ENCODE measurements at regions not wholly inside any gene's neighbourhood (a gene's known extent, or its start where the extent isn't known, plus 50 kb on each side); places are given as distances from the start of the nearest gene placed in this dataset.

DNA sequence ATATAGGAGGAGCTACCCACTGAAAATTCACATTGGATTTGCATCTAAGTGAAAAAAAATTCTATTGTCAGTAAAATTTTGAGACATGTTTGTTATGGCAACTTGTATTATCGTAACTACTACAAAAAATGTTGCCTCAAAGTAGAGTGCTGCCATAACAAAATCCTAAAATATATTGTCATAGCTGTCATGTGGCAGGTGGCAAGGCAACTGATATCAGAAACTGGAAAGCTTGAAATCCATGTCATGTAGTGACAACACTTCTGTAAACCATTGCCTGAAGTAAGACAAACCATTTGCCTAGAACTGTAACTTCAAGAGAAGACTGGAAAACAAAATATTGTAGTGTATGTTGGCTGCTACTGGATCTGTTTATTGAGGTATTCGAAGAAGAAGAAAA lies 697.5 kb upstream of the CELF4 start:
- Histone ChIP-seq H3K27ac (no peak overlapping the region), H3K4me3 (no peak overlapping the region), H3K9me3 (no peaks in the 10 kb centered on the region), H3K27me3 (no peaks in the 10 kb centered on the region), H3K36me3 (ENCODE audit: low read depth, missing control alignments) (no peaks in the 10 kb centered on the region), H3K4me1 (no peaks in the 10 kb centered on the region)
- intact Hi-C loops (cut with DNase I; ENCODE audit: low total_unique reads), result no loop called here
- 82 to 92% methylated on average over 2 of the region's 2 CpGs for WGBS, 2 donors
- TF ChIP-seq POLR2A (IDR thresholded peaks at IDR 0.05), result no peak
- TF ChIP-seq, protein P1, sequence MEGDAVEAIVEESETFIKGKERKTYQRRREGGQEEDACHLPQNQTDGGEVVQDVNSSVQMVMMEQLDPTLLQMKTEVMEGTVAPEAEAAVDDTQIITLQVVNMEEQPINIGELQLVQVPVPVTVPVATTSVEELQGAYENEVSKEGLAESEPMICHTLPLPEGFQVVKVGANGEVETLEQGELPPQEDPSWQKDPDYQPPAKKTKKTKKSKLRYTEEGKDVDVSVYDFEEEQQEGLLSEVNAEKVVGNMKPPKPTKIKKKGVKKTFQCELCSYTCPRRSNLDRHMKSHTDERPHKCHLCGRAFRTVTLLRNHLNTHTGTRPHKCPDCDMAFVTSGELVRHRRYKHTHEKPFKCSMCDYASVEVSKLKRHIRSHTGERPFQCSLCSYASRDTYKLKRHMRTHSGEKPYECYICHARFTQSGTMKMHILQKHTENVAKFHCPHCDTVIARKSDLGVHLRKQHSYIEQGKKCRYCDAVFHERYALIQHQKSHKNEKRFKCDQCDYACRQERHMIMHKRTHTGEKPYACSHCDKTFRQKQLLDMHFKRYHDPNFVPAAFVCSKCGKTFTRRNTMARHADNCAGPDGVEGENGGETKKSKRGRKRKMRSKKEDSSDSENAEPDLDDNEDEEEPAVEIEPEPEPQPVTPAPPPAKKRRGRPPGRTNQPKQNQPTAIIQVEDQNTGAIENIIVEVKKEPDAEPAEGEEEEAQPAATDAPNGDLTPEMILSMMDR (IDR thresholded peaks at IDR 0.05), result no peak
- DNase-seq, result no peak

DNA sequence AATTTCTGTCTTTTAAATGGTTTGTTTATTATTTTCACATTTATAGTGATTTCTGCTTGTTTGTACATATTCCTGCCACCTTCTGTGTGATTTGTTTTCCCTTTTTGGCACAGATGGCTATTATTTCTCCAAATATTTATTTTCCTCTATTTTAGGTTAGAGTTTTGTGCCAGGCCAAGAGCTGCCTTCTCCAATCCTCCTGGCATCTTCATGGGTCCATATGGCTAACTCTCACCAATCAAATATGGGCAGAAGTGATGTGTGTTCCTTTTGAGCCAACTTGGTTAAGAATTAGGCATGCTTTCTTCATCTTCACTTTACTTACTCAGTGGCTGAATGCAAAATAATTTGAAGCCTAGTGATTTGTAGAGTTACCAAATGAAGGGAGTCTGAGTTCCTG lies 697.1 kb upstream of the CELF4 start:
- TF ChIP-seq, protein P1 (IDR thresholded peaks at IDR 0.05), result no peak
- TF ChIP-seq POLR2A (IDR thresholded peaks at IDR 0.05), result no peak
- H3K4me3 ChIP-seq, result no peak overlapping the region
- H3K27ac ChIP-seq, result no peak overlapping the region
- intact Hi-C loops (cut with DNase I; ENCODE audit: low total_unique reads), result no loop called here
- no peaks in the 10 kb centered on the region for H3K9me3 ChIP-seq
- no peaks in the 10 kb centered on the region for H3K36me3 ChIP-seq (ENCODE audit: low read depth, missing control alignments)
- H3K27me3 ChIP-seq, result no peaks in the 10 kb centered on the region
- no peaks in the 10 kb centered on the region for H3K4me1 ChIP-seq
- DNase-seq, result no peak

DNA sequence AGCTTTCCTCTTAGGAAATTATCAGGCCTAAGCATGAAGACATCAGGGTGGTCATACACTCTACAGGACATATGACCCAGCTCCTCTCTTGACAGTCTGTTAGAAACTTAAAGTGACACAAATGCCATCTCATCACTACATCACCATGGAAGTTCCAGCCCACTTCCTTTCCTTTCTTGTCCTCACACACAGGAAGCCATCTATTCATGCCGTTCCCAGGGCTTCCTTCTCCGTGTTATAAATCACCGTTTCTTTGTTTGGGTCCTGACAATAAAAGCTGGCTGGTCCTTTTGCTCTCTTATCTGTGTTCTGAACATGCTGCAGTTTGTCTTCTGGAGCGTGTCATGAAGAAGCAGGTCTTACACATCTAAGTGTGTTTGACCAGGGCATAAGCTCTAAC lies 692.1 kb upstream of the CELF4 start:
- DNase-seq, result no peak
- TF ChIP-seq POLR2A (IDR thresholded peaks at IDR 0.05), result no peak
- TF ChIP-seq, protein P1 (IDR thresholded peaks at IDR 0.05), result no peak
- H3K27ac ChIP-seq, result no peak overlapping the region
- H3K4me1 ChIP-seq, result no peaks in the 10 kb centered on the region
- H3K4me3 ChIP-seq, result no peak overlapping the region
- 51 to 72% methylated on average over 4 of the region's 4 CpGs for WGBS, 2 donors
- no peaks in the 10 kb centered on the region for H3K36me3 ChIP-seq (ENCODE audit: low read depth, missing control alignments)
- intact Hi-C loops (cut with DNase I; ENCODE audit: low total_unique reads), result no loop called here
- no peaks in the 10 kb centered on the region for H3K9me3 ChIP-seq
- H3K27me3 ChIP-seq, result no peaks in the 10 kb centered on the region

DNA sequence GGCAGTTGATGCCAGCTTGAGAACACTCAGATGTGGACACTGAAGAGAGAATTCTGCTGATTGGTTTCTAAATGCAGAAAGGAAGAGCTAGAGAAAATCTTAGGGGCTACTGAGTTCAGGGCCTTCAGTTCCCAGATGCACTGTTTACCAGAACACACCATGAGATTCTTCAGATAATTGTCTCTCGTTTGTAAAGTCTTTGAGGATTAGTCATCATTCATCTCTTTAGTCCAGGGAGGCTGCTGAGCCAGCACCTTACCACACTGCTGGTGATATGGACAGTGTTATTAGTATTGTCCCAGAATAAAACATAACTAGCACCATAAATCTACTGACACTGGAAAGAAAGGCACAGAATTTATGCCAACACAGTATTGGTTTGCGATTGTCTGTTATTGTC lies 690.8 kb upstream of the CELF4 start:
- DNase-seq, result no peak
- no peak for TF ChIP-seq POLR2A (IDR thresholded peaks at IDR 0.05)
- TF ChIP-seq, protein P1 (IDR thresholded peaks at IDR 0.05), result no peak
- H3K27me3 ChIP-seq, result no peaks in the 10 kb centered on the region
- intact Hi-C loops (cut with DNase I; ENCODE audit: low total_unique reads), result no loop called here
- no peaks in the 10 kb centered on the region for H3K9me3 ChIP-seq
- H3K4me3 ChIP-seq, result no peak overlapping the region
- 54 to 70% methylated on average over 2 of the region's 2 CpGs for WGBS, 2 donors
- no peak overlapping the region for H3K27ac ChIP-seq
- H3K4me1 ChIP-seq, result no peaks in the 10 kb centered on the region
- H3K36me3 ChIP-seq (ENCODE audit: low read depth, missing control alignments), result no peaks in the 10 kb centered on the region

DNA sequence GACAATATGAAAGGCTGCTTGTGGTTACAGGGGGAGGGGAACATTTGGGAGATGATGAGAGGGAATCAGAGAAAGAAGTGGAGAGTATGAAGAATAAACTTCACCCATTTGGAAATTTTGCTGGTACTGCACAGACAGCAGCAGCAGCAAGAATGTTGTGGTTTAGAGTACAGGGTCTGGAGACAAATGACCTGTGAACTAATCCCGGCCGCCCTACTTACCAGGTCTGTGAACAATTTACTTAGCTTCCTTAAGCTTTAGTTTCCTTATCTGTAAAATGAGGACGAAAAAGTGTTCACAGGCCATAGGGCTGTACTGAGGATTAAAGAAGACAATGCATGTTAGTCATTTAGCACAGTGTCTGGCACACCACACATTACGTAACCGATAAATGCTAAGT lies 685.4 kb upstream of the CELF4 start:
- Histone ChIP-seq H3K4me3 (no peak overlapping the region), H3K27me3 (no peaks in the 10 kb centered on the region), H3K36me3 (ENCODE audit: low read depth, missing control alignments) (no peaks in the 10 kb centered on the region), H3K9me3 (no peaks in the 10 kb centered on the region), H3K4me1 (no peaks in the 10 kb centered on the region), H3K27ac (no peak overlapping the region)
- 85 to 86% methylated on average over 5 of the region's 5 CpGs for WGBS, 2 donors
- DNase-seq, result no peak
- intact Hi-C loops (cut with DNase I; ENCODE audit: low total_unique reads), result no loop called here
- TF ChIP-seq POLR2A (IDR thresholded peaks at IDR 0.05), result no peak
- TF ChIP-seq, protein P1 (IDR thresholded peaks at IDR 0.05), result no peak

Data from testis (tissue), 2 donors.